Left colon (tissue), 2 donors: ENCODE measurements at regions not wholly inside any gene's neighbourhood (a gene's known extent, or its start where the extent isn't known, plus 50 kb on each side); places are given as distances from the start of the nearest gene placed in this dataset.
"Not testable (repeated sequence)": the region's sequence is repeated elsewhere in the genome, so short reads cannot be mapped to it uniquely, and the experiment has no call there.

Experiments
- ATAC-seq: fragments of 200-7000 bp; cut with Tn5 transposase; one replicate; pipeline ENCODE4 v1.9.1; 2020; ENCODE audit warnings: mild to moderate bottlenecking, moderate library complexity
- DNase-seq, 2 donors: peaks; one replicate each; pipeline ENCODE4 v3.0.0-alpha.2; 2020
- intact Hi-C, 2 donors: fragments of 100-400 bp; cut with DNase I in 1 of 2; cut with micrococcal nuclease in 1 of 2; formaldehyde crosslinking; loops; one replicate each; pipeline versions ENCODE4 v1.11.2 to v1.14.0; 2022; cut with DNase I, micrococcal nuclease
- donor health status: DM: no; HTN: no; CAD: no.
- donor health status: DM: yes; HTN: yes; CAD: no.

DNA sequence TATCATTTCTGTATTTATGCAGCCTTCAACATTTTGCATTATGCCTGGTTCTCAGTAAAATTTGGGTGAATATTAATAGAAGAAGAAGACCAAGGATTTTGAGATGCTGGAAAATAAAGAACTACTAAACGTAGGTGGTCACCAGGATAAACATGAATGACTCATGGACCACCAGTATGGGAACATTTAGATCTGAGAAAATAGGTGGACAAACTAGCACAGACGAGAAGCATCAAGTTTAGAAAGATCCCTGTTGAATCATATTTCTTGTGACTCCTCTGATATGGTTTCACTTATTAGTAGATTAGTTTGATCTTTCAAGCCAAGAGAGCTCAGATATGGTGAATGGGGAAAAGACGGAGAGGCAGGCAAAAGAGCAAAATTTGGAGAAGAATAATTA, 97.9 kb downstream of the RAP2B start:
- intact Hi-C loops: no loop called here
- DNase-seq (no peak), ATAC-seq (no peak)

DNA sequence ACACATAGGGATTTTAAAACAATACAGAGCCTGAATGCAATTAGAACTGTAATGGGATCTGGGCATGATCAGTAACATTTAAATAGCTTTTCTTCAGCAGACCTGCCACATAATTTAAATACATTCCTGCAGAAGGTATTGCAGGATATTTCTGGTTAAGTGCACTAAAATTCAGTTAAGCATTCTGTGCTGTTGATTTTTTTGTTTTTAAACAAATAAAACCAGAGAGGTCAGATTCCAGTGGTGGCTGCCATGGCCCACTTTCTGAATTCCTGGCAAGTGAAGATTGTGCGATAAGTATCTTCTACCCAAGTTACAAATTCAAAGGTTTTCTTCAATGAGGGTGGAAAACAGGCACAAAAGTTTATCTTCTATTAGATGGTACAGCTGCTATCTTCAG, 98.7 kb downstream of the RAP2B start:
- no peak for ATAC-seq
- intact Hi-C loops: no loop called here
- DNase-seq: no peak

DNA sequence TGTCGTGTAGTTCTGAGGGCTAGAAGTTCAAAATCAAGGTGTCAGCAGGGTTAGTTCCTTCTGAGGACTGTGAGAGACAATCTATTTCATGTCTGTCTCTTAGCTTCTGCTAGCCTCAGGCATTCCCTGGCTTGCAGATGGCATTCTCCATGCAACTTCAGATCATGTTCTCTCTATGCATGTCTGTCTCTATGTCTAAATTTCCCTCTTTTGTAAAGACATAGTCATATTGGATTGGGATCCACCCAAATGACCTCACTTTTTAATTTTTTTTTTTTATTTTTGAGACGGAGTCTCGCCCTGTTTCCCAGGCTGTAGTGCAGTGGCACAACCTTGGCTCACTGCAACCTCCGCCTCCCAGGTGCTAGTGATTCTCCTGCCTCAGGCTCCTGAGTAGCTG, 104.6 kb downstream of the RAP2B start:
- intact Hi-C loops: no loop called here
- ATAC-seq (no peak), DNase-seq (no peak)

DNA sequence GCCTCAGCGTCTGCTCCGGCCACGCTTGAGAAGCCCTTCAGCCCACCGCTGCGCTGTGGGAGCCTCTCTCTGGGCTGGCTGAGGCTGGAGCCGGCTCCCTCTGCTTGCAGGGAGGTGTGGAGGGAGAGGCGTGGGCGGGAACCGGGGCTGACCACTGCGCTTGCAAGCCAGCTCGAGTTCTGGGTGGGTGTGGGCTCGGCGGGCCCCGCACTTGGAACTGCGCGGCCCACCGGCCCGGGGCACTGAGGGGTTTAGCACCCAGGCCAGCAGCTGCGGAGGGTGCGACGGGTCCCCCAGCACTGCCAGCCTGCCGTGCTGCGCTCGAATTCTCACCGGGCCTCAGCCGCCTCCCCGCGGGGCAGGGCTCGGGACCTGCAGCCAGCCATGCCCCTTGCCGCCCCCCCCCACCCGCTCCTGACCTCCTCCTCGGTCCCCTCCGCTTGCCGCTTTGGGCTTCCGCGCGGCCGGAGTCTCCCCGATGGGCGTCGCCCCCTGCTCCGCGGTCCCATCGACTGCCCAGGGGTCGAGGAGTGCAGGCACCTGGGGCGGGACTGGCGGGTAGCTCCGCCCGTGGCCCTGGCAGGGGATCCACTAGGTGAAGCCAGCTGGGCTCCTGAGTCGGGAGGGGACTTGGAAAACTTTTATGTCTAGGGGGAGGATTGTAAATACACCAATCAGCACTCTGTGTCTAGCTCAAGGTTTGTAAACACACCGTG, 106.7 kb downstream of the RAP2B start:
- DNase-seq (no peak), ATAC-seq (no peak)
- intact Hi-C loops: no loop called here

DNA sequence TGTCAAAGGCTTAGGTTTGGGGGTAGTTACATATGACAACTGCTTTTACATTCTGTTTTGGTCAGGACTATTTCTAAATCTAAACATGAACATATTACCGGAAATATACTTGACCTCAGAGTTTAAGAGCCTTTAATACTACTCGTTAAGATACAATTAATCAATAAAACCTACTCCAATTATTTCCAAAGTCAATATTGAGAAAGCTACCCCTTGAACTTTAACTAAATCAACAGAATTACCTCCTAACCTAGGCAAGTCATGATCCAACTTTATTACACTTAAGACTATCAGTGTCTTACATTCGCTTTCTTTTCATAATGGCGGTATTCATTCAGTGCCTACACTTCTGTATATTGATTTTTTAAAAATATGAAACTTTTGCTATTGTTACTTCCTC, 107.7 kb downstream of the RAP2B start:
- ATAC-seq (no peak), DNase-seq (no peak)
- intact Hi-C loops: no loop called here

DNA sequence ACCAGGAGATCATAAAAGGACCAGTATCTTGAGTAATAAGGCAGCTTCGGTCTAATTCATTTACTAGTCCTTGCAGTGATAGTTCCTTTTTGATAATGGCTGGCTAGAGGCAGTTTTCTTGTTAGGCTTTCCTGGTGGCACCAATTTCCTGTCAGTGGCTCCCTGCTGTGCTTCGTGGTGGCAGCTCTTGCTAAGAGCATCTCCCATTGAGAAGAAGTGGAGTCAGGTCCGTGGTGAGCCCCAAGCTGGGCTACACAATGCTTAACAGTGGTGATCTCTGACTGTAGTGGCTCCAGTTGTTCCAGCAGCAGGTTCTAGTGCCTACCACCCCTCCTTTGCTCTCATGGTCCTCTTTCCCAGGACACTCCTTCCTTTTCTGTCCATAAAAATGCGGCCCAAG, 111.2 kb downstream of the RAP2B start:
- no peak for DNase-seq
- intact Hi-C loops: no loop called here
- no peak for ATAC-seq

DNA sequence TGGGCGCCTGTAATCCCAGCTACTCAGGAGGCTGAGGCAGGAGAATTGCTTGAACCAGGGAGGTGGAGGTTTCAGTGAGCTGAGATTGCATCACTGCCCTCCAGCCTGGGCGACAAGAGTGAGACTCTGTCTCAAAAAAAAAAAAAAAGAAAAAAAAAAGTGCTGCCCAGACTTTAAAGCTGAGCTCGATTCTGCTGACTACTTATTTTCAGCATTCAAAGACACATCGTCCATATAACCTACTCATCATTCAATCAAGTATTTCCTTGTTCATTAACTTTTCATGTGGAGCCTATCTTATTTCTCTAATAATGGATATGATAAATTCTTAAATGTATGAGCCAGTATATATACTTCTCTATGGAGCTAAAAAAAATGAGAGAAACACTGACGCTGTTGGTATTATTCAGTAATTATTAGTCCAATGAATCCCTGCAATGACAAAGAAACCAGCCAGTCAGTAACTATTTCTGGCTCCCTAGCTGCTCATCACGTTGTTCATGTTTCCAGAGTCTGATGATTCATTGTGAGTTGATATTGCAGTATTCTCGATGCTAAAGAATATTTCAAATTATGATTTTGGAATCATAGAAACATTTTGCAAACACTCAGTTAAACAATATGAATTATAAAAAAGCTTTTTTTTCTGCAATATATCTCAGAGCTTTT, 111.9 kb downstream of the RAP2B start:
- DNase-seq: no peak
- intact Hi-C loops: no loop called here
- ATAC-seq: no peak

DNA sequence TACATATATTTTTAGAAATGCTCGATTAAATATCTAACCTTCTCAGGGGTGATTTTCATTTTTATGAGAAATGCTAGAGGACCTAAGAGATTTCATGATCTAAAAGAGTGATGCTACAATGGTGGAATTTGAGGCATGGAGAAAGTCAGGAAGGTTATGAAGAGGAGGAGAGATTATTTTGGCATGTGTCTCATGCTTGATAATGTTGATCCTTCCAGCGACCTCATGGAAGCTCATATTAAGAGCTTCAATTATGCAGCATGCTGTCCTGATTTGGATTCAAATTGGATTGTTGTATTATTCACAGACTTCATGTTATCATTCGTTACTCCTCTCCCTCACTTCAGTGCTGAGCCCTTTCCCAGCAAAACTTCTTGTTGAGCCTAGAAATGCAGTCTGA, 112.5 kb downstream of the RAP2B start:
- intact Hi-C loops: no loop called here
- ATAC-seq: no peak

DNA sequence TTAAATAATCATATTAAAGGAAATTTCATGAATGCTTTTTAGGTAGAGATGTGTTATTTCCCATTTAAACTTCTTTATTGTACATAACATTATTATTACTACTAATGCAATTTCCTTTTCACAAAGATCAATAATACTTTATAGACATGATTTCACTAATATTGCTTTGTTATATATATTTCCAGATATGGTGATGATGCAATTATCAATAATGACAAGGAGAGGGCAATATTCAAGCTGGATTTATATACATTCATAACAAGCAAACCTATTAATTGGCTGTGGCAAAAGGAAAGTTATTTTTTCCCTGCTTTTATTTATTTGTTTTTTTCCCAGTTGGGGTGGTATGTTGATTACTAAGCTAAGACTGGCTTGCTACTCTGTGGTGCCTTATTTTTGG, 113.5 kb downstream of the RAP2B start:
- ATAC-seq (no peak), DNase-seq (no peak)
- intact Hi-C loops: no loop called here

More for the DNA sequence above, 112.5 kb downstream of the RAP2B start:
- no peak for DNase-seq

DNA sequence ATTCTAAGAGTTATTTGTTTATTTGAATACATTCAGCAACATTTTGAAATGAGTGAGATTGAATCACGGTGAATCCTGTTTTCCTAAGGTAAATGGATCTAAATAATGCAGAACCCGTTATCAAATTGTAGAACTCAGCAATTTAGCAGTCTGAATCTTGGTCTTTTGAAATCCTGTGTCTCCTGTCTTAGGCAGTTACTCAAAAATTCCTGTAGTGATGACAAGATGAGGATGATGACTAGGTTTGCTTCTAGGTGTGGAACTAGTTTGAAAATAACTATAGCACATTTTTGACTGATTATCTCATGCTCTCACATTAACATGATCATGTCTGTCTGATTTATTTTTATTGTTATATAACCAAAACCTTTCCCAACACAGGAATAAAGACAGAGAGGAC, 115.0 kb downstream of the RAP2B start:
- no peak for ATAC-seq
- DNase-seq: no peak

DNA sequence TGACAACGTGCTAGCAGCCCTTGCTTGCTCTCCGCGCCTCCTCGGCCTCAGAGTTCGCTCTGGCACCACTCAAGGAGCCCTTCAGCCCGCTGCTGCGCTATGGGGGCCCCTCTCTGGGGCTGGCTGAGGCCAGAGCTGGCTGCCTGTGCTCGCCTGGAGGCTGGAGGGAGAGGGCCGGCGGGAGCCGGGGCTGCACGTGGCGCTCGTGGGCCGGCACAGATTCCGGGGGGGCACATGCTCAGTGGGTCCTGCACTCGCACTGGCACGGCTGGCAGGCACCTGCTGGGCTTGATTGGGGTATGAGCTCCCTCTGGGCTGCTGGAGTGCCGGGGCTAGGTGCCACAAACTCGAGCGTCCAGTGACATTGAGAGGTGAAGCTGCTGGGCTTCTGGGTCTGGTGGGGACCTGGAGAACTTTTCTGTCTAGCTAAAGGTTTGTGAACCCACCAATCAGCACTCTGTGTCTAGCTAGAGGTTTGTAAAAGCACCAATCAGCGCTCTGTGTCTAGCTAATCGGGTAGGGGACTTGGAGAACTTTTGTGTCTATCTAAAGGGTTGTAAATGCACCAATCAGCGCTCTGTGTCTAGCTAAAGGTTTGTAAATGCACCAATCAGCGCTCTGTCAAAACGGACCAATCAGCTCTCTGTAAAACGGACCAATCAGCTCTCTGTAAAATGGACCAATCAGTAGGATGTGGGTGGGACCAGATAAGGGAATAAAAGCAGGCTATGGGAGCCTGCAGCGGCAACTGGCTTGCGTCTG, 119.4 kb downstream of the RAP2B start:
- ATAC-seq, DNase-seq, intact Hi-C loops: not testable (repeated sequence)

More for the DNA sequence above, 115.0 kb downstream of the RAP2B start:
- intact Hi-C loops: no loop called here

DNA sequence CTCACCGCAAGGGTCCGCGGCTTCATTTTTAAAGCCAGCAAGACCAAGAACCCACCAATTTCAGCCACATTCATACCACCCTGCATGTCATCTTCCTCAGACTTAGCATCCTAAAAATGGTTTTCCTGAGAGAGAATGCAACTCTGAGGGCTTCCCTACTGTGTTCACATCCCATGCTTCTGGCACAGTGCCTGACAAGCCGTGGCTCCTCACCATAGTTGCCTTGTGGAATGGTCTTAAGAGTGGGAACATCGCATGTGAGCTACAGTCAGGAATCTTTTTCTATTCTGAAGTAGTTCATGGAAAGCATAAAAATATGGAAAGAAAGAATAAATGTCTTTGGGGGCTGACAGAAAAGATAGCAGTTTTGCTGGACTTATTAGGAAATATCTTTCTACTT, 120.3 kb downstream of the RAP2B start:
- no peak for ATAC-seq
- intact Hi-C loops: no loop called here
- DNase-seq: no peak

DNA sequence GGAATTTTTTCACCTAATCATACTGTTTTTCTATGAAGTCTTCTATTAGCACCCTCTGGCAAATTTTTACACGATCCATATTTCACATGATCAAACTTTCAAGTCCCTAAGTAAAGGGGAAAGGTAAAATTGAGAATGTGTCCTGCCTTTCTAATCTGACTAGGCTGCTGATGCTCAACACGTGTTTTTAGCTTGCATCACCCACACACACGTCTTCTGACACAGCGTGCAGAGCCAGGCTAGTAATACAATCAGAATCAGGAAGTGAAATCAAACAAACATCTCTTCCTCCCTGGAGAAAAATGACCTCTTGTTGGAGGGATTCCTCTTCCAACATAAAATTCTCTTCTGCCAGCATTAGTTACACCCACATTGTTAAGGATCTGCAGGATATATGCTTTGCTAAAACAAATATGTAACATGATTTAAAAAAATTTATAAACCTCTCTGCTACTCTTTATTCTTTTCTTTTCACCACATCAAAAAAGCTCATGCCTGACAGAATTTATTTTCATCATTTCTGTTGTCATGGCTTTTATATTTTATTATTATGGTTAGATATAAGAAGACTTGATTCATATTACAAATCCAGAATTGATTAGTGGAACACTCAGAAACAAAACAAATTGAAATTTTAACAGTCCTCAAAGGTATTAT, 122.4 kb downstream of the RAP2B start:
- ATAC-seq: no peak
- intact Hi-C loops: no loop called here
- DNase-seq: peak; percentile 15 to 52

DNA sequence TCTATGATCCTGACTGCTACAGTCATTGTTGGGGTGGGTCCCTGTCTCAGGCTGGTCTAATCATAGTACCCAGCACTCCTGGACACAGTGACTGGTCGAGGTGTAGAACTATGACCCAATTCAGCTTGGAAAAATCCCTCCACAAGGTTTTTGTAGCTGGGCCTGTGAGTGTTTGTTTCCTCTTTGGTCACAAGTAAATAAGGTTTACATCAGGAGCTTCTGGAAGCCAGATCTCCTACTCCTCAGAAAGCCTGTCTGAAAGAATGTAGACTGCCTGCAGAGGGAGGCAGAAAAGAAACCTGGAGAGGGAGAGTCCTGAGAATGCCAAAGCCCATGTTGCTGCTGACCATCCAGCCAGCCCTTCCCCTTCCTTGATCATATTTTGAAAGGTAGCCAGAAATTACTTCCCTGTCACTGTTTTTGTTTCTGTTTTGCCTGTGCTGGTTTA, 123.2 kb downstream of the RAP2B start:
- no peak for ATAC-seq
- no peak for DNase-seq
- intact Hi-C loops: no loop called here

DNA sequence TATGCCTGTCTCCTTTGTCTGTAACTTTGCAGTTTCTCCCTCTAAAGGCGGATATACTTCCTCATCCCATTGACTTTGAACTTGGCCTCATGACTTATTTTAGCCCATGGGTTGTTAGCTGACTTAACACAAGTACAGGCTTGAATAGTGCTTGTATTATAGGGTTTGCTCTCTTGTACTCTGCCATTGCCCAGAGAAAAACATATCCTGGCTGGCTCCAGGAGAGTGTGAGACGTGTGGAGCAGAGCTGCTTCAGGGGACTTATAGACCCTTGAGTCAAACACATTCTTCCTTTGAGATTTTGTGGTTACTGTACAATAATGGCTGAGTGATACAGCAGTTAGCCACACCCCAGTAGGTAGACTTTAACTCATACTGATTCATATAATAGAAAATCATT, 124.0 kb downstream of the RAP2B start:
- intact Hi-C loops: no loop called here
- no peak for ATAC-seq
- no peak for DNase-seq

DNA sequence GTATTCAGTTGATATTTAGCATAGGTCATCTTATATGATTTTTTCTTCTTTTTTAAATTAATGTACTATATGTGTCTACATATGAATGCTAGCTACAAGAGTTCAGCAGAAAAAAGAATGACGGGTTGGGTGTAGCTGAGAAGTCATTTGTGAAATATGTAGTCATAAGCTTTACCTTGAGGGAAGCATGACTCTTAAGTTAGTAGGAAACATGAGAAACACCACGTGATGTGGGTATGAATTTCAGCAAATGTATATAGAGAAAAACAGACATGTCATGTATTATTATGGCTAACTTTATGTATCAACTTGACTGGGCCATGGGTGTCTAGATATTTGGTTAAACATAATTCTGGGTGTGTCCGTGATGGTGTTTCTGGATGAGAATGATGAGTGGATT, 125.0 kb downstream of the RAP2B start:
- ATAC-seq (no peak), DNase-seq (no peak)
- intact Hi-C loops: no loop called here

DNA sequence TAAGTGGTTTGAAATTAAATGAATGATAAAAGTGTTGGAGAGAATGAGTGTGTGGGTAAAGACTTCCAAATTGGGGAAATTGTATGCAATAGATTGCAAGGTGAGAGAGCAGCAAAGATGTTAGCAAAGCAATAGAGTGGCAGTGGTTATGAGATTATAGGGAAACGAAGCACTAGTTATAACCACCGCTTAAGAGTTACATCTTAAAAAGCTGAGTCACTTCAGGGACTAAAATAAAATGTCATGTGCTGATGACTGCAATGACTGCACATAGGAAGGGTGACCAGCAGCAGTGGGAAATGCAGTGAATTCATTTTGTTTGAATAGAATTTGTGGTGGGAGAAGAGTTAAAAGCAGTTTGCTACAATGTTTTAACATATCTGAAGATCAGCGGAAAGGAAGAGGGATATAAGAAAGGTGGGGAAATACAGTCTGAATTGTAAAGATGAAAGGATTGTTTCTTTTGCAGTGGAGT, 127.3 kb downstream of the RAP2B start:
- intact Hi-C loops: no loop called here
- no peak for ATAC-seq
- no peak for DNase-seq

DNA sequence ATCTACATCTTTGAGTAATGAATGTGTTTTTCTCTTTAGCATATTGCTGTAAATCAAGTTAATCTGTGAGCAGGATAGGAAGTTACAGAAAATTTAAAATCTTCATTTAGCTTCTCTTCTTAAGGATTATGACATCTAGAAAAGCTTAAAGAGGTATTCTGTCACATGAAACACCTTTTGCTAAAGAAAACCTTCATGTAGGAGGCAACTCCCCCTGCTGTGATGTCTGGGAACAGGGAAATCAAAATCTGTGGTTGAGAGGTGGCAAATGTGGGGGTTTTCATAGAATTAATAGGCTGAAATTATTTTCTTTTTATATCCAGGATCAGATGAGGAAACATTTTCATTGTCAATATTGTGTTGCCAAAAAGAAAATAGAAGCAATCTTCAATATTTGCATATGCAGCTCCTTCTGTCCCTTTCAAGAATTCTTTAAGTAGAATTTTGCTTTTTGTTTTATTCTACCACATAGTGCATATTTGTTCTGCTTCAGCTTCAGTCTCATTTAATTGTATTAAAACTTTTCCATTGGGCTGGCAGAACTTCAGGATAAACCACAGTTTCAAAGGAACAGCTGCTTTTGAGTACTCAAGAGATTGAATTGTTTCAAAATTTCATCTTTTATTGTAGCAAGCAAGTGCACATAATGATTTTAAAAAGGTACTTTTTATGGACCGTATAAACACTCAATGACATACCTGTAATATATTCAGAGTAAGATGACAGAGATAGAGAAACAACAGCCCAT, 128.4 kb downstream of the RAP2B start:
- DNase-seq: no peak
- ATAC-seq: peak; percentile 47
- intact Hi-C loops: no loop called here
